ENCODE measurements at regions not wholly inside any gene's neighbourhood (a gene's known extent, or its start where the extent isn't known, plus 50 kb on each side); places are given as distances from the start of the nearest gene placed in this dataset.

GRCh38 chr14:99093532-99094517 lies 178.2 kb downstream of the BCL11B start:
- DNase-seq (ENCODE audit: low read depth): no peak

DNA sequence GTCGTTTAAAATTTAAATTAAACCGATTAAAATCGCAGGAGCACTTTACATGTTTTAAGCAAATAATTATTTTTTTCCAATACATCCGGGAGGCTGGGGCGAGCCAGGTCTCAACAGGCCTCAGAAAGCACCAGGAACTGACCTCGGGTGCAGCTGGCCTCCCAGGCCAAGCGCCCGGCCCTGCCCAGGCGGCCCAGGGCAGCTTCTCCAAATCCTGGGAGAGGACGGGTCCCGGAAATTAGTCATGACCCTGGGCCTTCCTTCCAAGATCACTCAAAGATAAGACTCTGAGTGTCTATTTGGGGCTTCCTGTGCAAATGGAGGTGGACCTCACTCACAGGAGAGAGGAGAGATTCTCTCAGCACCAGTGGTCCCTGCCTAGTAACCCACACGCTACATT lies 177.1 kb downstream of the BCL11B start:
- no peak for DNase-seq (ENCODE audit: low read depth)

GRCh38 chr14:99095369-99095768 lies 176.6 kb downstream of the BCL11B start:
- DNase-seq (ENCODE audit: low read depth): no peak

DNA sequence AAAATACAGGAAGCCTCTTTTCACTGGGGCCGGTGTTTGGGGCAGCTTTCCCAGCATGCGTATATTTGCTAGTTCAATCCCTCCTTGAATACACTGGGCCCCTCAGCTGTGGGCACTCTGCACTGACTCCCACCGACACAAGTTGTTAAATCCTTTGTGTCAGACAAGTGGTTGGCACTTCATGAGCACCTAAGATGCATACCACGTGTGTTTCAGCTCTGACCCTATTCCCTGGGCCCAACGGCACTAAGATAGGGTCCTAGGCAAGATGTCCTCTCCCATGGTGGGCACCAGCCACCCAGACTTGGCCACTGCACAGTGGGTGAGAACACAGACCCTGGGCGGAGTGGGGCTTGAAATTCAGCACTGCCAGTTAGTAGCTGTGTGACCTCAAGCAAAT lies 173.8 kb downstream of the BCL11B start:
- DNase-seq (ENCODE audit: low read depth): no peak

GRCh38 chr14:99099051-99099787 lies 172.8 kb downstream of the BCL11B start:
- no peak for DNase-seq (ENCODE audit: low read depth)

DNA sequence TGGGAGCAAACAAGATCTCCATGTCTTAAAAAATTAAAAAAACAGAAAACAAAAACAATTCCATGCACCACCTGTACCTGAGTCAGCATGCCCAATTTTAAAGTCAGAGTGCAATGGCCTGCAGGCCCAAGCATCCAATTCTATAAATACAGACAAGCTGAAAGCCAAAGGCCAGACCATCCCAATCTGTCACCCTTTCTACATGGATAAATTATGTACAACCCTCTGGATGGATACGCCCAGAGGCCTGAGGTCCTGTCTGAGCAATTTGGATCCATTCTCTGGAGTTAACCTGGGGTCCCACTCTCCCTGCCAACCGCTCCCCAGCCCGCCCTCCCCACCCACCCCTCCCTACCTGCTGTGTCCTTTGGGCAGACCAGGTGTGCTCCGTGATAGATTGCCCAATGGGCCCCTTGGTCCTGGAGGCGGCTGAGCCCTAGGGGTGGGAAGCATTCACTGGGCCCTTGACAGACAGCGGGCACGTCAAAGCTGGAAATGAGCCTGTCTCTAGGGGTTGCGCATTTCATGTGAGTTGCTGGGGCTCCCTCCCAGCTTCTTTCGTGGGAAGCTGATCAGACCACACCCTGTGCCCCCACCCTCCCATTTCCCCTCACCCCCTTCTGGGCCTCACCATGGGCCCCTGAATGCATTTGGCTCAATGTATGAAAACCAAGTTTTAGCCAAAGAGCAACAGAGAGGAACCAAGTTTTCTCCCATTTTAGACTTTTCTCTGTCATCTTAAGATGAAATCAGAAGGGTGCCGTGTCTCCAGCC lies 171.3 kb downstream of the BCL11B start:
- DNase-seq (ENCODE audit: low read depth): no peak

- DNase-seq (ENCODE audit: low read depth): no peak
These were observed 170.0 kb downstream of the BCL11B start for GRCh38 chr14:99101855-99102461.

DNA sequence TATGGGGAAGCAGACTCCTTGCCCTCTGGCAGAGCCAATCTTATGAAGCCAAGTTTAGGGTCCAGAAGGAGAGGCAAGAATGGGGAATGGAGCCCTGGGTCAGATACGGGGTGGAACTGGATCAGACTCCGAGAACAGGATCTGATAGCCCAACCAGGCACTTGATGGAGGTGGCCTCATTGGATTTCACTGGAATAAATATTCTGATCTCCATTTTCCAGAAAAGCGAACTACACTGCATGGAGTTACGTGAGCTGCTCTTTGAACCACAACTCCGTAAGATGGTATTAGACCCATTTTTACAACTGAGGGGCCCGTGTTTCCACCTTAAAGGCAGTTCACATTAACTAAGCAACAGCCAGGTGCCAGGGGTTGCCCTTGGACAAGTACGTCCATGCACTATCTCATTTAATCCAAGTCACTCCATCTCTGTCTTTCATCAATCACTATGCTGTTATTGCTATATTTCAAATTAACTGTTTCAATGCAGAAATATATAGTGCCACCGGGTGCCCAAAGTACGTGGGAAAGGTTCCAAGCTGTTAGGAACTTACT lies 155.2 kb downstream of the BCL11B start:
- DNase-seq (ENCODE audit: low read depth): no peak

GRCh38 chr14:99117671-99118045 lies 154.3 kb downstream of the BCL11B start:
- DNase-seq (ENCODE audit: low read depth): no peak

DNA sequence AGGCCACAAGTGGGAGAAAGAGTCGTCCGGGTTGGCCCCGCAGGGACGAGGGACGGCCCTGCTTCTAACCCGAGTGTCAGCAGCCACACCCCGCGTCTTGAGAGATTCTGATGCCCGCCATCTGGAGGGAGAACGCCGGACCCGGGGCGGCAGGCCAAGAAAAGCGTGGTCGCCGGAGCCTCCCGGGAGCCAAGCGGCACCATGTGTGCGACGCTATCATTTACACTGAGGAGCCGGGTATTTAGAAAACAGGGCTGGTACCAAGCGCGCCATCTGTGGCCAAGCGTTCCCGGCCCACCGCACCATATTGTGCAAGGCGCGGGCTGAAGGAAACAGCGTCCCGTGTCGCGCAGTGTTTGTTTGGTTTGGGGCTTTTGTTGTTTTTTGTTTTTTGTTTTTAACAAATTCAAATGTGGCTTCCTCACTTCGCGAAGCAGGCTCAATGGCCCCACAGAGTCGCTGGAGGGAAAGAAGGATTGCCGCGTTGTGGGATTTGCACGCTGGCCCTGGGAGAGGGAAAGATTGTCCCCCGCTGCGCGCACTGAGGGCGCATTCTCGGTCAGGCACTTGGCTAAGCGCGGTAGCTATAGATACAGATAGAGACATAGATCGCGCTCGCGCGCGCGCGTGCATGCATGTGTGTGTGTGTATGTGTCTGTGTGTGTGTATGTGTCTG lies 153.8 kb downstream of the BCL11B start:
- DNase-seq (ENCODE audit: low read depth): no peak

- DNase-seq (ENCODE audit: low read depth): no peak
These were observed 153.1 kb downstream of the BCL11B start for GRCh38 chr14:99118946-99119345.

Measured in GM04504 (cell line).